GM19351 (cell line): ENCODE measurements at regions not wholly inside any gene's neighbourhood (a gene's known extent, or its start where the extent isn't known, plus 50 kb on each side); places are given as distances from the start of the nearest gene placed in this dataset.

ENCODE experiments used
- ATAC-seq: cut with Tn5 transposase; IDR thresholded peaks from one replicate; pipeline ENCODE4 v1.9.1; 2021; ENCODE audit warnings: mild to moderate bottlenecking, moderate library complexity; ENCODE audit not compliant: unreplicated experiment

- ATAC-seq = no peak
Measured at GRCh38 chr5:109917154-109917546, 227.4 kb downstream of the MAN2A1 start.

- no peak for ATAC-seq
Measured at GRCh38 chr5:109917966-109918365, 228.2 kb downstream of the MAN2A1 start.

- no peak for ATAC-seq
Measured at GRCh38 chr5:109920736-109921135, 231.0 kb downstream of the MAN2A1 start.

- ATAC-seq = peak; percentile 77
Measured at GRCh38 chr5:109921735-109922380, 232.1 kb downstream of the MAN2A1 start.

GRCh38 chr5:109922381-109922995 lies 232.8 kb downstream of the MAN2A1 start:
- no peak for ATAC-seq

- ATAC-seq = no peak
Measured at GRCh38 chr5:109923205-109923604, 233.5 kb downstream of the MAN2A1 start.

GRCh38 chr5:109924237-109925107 lies 234.7 kb downstream of the MAN2A1 start:
- no peak for ATAC-seq

GRCh38 chr5:109927639-109928038 lies 237.9 kb downstream of the MAN2A1 start:
- no peak for ATAC-seq

GRCh38 chr5:109928046-109928445 lies 238.3 kb downstream of the MAN2A1 start:
- no peak for ATAC-seq

GRCh38 chr5:109928811-109929210 lies 239.1 kb downstream of the MAN2A1 start:
- ATAC-seq = no peak

GRCh38 chr5:109929376-109929775 lies 239.6 kb downstream of the MAN2A1 start:
- ATAC-seq = no peak

- ATAC-seq = no peak
Measured at GRCh38 chr5:109929911-109930310, 240.2 kb downstream of the MAN2A1 start.

GRCh38 chr5:109931049-109931780 lies 241.5 kb downstream of the MAN2A1 start:
- no peak for ATAC-seq

GRCh38 chr5:109935833-109936490 lies 246.2 kb downstream of the MAN2A1 start:
- no peak for ATAC-seq

- peak; percentile 92 for ATAC-seq
Measured at GRCh38 chr5:109936996-109937395, 247.3 kb downstream of the MAN2A1 start.

GRCh38 chr5:109937951-109938350 lies 248.2 kb downstream of the MAN2A1 start:
- ATAC-seq = no peak

- ATAC-seq = no peak
Measured at GRCh38 chr5:109938453-109938852, 248.7 kb downstream of the MAN2A1 start.

- no peak for ATAC-seq
Measured at GRCh38 chr5:109939116-109939682, 249.5 kb downstream of the MAN2A1 start.

GRCh38 chr5:109942646-109943045 lies 252.9 kb downstream of the MAN2A1 start:
- no peak for ATAC-seq

- no peak for ATAC-seq
Measured at GRCh38 chr5:109943701-109944235, 254.0 kb downstream of the MAN2A1 start.
